ENCODE measurements at regions not wholly inside any gene's neighbourhood (a gene's known extent, or its start where the extent isn't known, plus 50 kb on each side); places are given as distances from the start of the nearest gene placed in this dataset.

GRCh38 chr1:9448132-9449109 is 90.8 kb upstream of the SLC25A33 start:
- intact Hi-C loops (cut with DNase I) = no loop called here
- no peak for DNase-seq
- no peaks in the 10 kb centered on the region for H3K27me3 ChIP-seq
- H3K4me3 ChIP-seq = no peak overlapping the region
- H3K9ac ChIP-seq (ENCODE audit: low read depth in 2 of 2, low read length in 2 of 2) = no peak overlapping the region
- no peaks in the 10 kb centered on the region for H3K4me1 ChIP-seq
- no peak overlapping the region for H3K27ac ChIP-seq
- TF ChIP-seq CTCF (IDR thresholded peaks at IDR 0.05) = no peak
- no peaks in the 10 kb centered on the region for H3K9me3 ChIP-seq
- H3K36me3 ChIP-seq = no peaks in the 10 kb centered on the region

GRCh38 chr1:9449110-9449627 is 90.1 kb upstream of the SLC25A33 start:
- TF ChIP-seq CTCF (IDR thresholded peaks at IDR 0.05) = no peak
- Histone ChIP-seq H3K4me3 (no peak overlapping the region), H3K9ac (ENCODE audit: low read depth in 2 of 2, low read length in 2 of 2) (no peak overlapping the region), H3K36me3 (no peaks in the 10 kb centered on the region), H3K27ac (no peak overlapping the region), H3K4me1 (no peaks in the 10 kb centered on the region), H3K9me3 (no peaks in the 10 kb centered on the region), H3K27me3 (no peaks in the 10 kb centered on the region)
- intact Hi-C loops (cut with DNase I) = no loop called here
- no peak for DNase-seq

GRCh38 chr1:9449976-9450696 is 89.1 kb upstream of the SLC25A33 start:
- Histone ChIP-seq H3K9ac (ENCODE audit: low read depth in 2 of 2, low read length in 2 of 2) (no peak overlapping the region), H3K4me3 (no peak overlapping the region), H3K9me3 (no peaks in the 10 kb centered on the region), H3K27me3 (no peaks in the 10 kb centered on the region), H3K27ac (no peak overlapping the region), H3K4me1 (no peaks in the 10 kb centered on the region), H3K36me3 (no peaks in the 10 kb centered on the region)
- no peak for DNase-seq
- intact Hi-C loops (cut with DNase I) = no loop called here
- no peak for TF ChIP-seq CTCF (IDR thresholded peaks at IDR 0.05)

GRCh38 chr1:9451081-9451480 is 88.2 kb upstream of the SLC25A33 start:
- Histone ChIP-seq H3K9me3 (no peaks in the 10 kb centered on the region), H3K4me1 (no peaks in the 10 kb centered on the region), H3K9ac (ENCODE audit: low read depth in 2 of 2, low read length in 2 of 2) (no peak overlapping the region), H3K36me3 (no peaks in the 10 kb centered on the region), H3K27ac (no peak overlapping the region), H3K4me3 (no peak overlapping the region), H3K27me3 (no peaks in the 10 kb centered on the region)
- no peak for DNase-seq
- intact Hi-C loops (cut with DNase I) = no loop called here
- no peak for TF ChIP-seq CTCF (IDR thresholded peaks at IDR 0.05)

GRCh38 chr1:9452516-9453140 is 86.6 kb upstream of the SLC25A33 start:
- H3K27ac ChIP-seq = no peak overlapping the region

More at GRCh38 chr1:9452516-9453140, 86.6 kb upstream of the SLC25A33 start:
- TF ChIP-seq CTCF (IDR thresholded peaks at IDR 0.05) = no peak
- Histone ChIP-seq H3K9me3 (no peaks in the 10 kb centered on the region), H3K36me3 (no peaks in the 10 kb centered on the region), H3K4me1 (no peaks in the 10 kb centered on the region), H3K9ac (ENCODE audit: low read depth in 2 of 2, low read length in 2 of 2) (no peak overlapping the region), H3K27me3 (no peaks in the 10 kb centered on the region), H3K4me3 (no peak overlapping the region)
- no peak for DNase-seq
- intact Hi-C loops (cut with DNase I) = no loop called here

Data from colonic mucosa (tissue), 4 donors.